MM.1S (cell line): ENCODE measurements at regions not wholly inside any gene's neighbourhood (a gene's known extent, or its start where the extent isn't known, plus 50 kb on each side); places are given as distances from the start of the nearest gene placed in this dataset.
A peak's percentile ranks its signal among the peaks of the same experiment; 100 is the strongest.

Experiments
- DNase-seq: peaks from one replicate; pipeline ENCODE4 v3.0.0-alpha.2; 2015
- H2AFZ ChIP-seq: fragments of 300-600 bp; sonication (generic); 2 replicates; pipeline ENCODE4 v1.6.0; 2016; ENCODE audit warnings: antibody characterized with exemption, low read length
- H3F3A ChIP-seq: fragments of 300-600 bp; sonication (generic); 2 replicates; pipeline ENCODE4 v1.6.1; 2016; ENCODE audit warnings: mild to moderate bottlenecking, antibody characterized with exemption, low read length, moderate library complexity, mixed read lengths; ENCODE audit not compliant: insufficient read depth
- H3K27ac ChIP-seq: fragments of 300-600 bp; sonication (generic); 2 replicates; pipeline ENCODE4 v1.5.1; 2016; ENCODE audit warnings: mild to moderate bottlenecking, low read length
- H3K27me3 ChIP-seq: fragments of 300-600 bp; sonication (generic); replicated peaks from 2 replicates; pipeline ENCODE4 v1.6.0; 2016; ENCODE audit warnings: low read length; ENCODE audit not compliant: insufficient read depth
- H3K36me3 ChIP-seq: fragments of 300-600 bp; sonication (generic); replicated peaks from 2 replicates; pipeline ENCODE4 v1.6.1; 2016; ENCODE audit warnings: mild to moderate bottlenecking, low read length, mixed read lengths; ENCODE audit not compliant: insufficient read depth
- H3K4me1 ChIP-seq: fragments of 300-600 bp; sonication (generic); 2 replicates; pipeline ENCODE4 v1.6.1; 2016; ENCODE audit warnings: low read length, mixed read lengths
- H3K4me2 ChIP-seq: fragments of 300-600 bp; sonication (generic); 2 replicates; pipeline ENCODE4 v1.6.0; 2016; ENCODE audit warnings: low read depth, low read length
- H3K4me3 ChIP-seq: fragments of 300-600 bp; sonication (generic); 2 replicates; pipeline ENCODE4 v1.5.1; 2016; ENCODE audit warnings: low read length, mixed read lengths
- H3K79me2 ChIP-seq: fragments of 300-600 bp; sonication (generic); 2 replicates; pipeline ENCODE4 v1.6.1; 2016; ENCODE audit warnings: mixed run types, low read length, mixed read lengths
- H3K9ac ChIP-seq: fragments of 300-600 bp; sonication (generic); 2 replicates; pipeline ENCODE4 v1.6.1; 2016; ENCODE audit warnings: low read length, mixed read lengths
- H3K9me2 ChIP-seq: fragments of 300-600 bp; sonication (generic); replicated peaks from 2 replicates; pipeline ENCODE4 v1.6.1; 2016; ENCODE audit warnings: mild to moderate bottlenecking, low read length, mixed read lengths; ENCODE audit not compliant: insufficient read depth
- H3K9me3 ChIP-seq: fragments of 300-600 bp; sonication (generic); replicated peaks from 2 replicates; pipeline ENCODE4 v1.6.1; 2016; ENCODE audit warnings: mild to moderate bottlenecking, low read length, mixed read lengths; ENCODE audit not compliant: insufficient read depth
- H4K20me1 ChIP-seq: fragments of 300-600 bp; sonication (generic); 2 replicates; pipeline ENCODE4 v1.6.1; 2016; ENCODE audit warnings: mild to moderate bottlenecking, low read length, moderate library complexity, mixed read lengths; ENCODE audit not compliant: insufficient read depth
- EZH2 ChIP-seq: fragments of 300-600 bp; sonication (generic); optimal IDR thresholded peaks from 2 replicates; pipeline ENCODE3; 2017; ENCODE audit warnings: low read depth, mild to moderate bottlenecking, antibody characterized with exemption, low read length, mixed read lengths
- EZH2phosphoT487 ChIP-seq: fragments of 300-600 bp; sonication (generic); IDR thresholded peaks from 2 replicates; pipeline ENCODE4 v1.6.1; 2018; ENCODE audit warnings: antibody characterized with exemption, low read length
- TF ChIP-seq, protein P1 (sequence below): fragments of 300-600 bp; sonication (generic); IDR thresholded peaks from 2 replicates; pipeline ENCODE4 v1.5.1; 2016; ENCODE audit warnings: antibody characterized with exemption, low read length, mixed read lengths

- no peak overlapping the region for H3K4me2 ChIP-seq
- no peaks in the 10 kb centered on the region for H3F3A ChIP-seq
- H3K4me1 ChIP-seq: peaks cover 20% of the 10 kb centered on the region; the same call in 1 of the 2 replicates
- H4K20me1 ChIP-seq: no peaks in the 10 kb centered on the region
- H3K36me3 ChIP-seq: no peaks in the 10 kb centered on the region
- no peaks in the 10 kb centered on the region for H3K27me3 ChIP-seq
- H3K9ac ChIP-seq: no peak overlapping the region
- no peaks in the 10 kb centered on the region for H3K9me2 ChIP-seq
- H3K9me3 ChIP-seq: no peaks in the 10 kb centered on the region
- no peak overlapping the region for H3K27ac ChIP-seq
- DNase-seq: no peak
- H3K79me2 ChIP-seq: peaks cover 47% of the 10 kb centered on the region
- no peak overlapping the region for H2AFZ ChIP-seq
- no peak overlapping the region for H3K4me3 ChIP-seq
- no peak for TF ChIP-seq EZH2phosphoT487
- no peak for TF ChIP-seq EZH2
- TF ChIP-seq, protein P1, sequence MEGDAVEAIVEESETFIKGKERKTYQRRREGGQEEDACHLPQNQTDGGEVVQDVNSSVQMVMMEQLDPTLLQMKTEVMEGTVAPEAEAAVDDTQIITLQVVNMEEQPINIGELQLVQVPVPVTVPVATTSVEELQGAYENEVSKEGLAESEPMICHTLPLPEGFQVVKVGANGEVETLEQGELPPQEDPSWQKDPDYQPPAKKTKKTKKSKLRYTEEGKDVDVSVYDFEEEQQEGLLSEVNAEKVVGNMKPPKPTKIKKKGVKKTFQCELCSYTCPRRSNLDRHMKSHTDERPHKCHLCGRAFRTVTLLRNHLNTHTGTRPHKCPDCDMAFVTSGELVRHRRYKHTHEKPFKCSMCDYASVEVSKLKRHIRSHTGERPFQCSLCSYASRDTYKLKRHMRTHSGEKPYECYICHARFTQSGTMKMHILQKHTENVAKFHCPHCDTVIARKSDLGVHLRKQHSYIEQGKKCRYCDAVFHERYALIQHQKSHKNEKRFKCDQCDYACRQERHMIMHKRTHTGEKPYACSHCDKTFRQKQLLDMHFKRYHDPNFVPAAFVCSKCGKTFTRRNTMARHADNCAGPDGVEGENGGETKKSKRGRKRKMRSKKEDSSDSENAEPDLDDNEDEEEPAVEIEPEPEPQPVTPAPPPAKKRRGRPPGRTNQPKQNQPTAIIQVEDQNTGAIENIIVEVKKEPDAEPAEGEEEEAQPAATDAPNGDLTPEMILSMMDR: no peak
Observed at GRCh38 chr13:50122455-50122854, 107.2 kb downstream of the KCNRG start.

- Histone ChIP-seq H3K9ac (peak overlapping the region; percentile 82; the same call in 1 of the 2 replicates), H3K27ac (peak overlapping the region; percentile 97; the same call in 1 of the 2 replicates), H3K9me3 (no peaks in the 10 kb centered on the region), H3K9me2 (no peaks in the 10 kb centered on the region), H3K36me3 (no peaks in the 10 kb centered on the region), H3K4me2 (peak overlapping the region; percentile 77), H4K20me1 (no peaks in the 10 kb centered on the region), H2AFZ (no peak overlapping the region), H3K79me2 (peaks cover 47% of the 10 kb centered on the region), H3K4me1 (peaks cover 22% of the 10 kb centered on the region; the same call in 1 of the 2 replicates), H3K27me3 (no peaks in the 10 kb centered on the region), H3F3A (peaks cover 3% of the 10 kb centered on the region; the same call in 1 of the 2 replicates), H3K4me3 (peak overlapping the region; percentile 77)
- TF ChIP-seq, protein P1: no peak
- TF ChIP-seq EZH2phosphoT487 (no peak), EZH2 (no peak)
- DNase-seq: no peak
Observed at GRCh38 chr13:50123002-50123401, 107.8 kb downstream of the KCNRG start.

DNA sequence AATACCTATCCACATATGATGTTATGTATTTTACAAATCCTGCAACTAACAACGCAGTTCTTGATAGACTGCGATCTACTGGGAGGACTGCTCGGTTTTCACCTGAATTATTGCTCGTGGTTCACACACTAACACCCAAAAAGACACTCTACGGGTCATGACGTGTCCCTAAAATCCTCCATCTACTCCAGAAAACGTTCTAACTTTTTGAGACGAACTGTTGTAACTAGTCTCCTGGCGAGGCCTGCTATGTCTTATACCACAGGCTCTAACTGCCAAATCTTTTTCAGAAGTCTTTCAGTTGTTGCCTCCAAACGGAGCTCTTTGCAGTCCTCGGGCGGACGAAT is 108.2 kb downstream of the KCNRG start:
- Histone ChIP-seq H3K4me1 (peaks cover 27% of the 10 kb centered on the region), H3K79me2 (peaks cover 47% of the 10 kb centered on the region), H3K27me3 (no peaks in the 10 kb centered on the region), H4K20me1 (no peaks in the 10 kb centered on the region), H3K9ac (peak overlapping the region; percentile 82), H3K9me3 (no peaks in the 10 kb centered on the region), H3K4me2 (peak overlapping the region; percentile 77), H3K9me2 (no peaks in the 10 kb centered on the region), H3K27ac (peak overlapping the region; percentile 97), H3F3A (peaks cover 8% of the 10 kb centered on the region; the same call in 1 of the 2 replicates), H2AFZ (no peak overlapping the region), H3K36me3 (no peaks in the 10 kb centered on the region), H3K4me3 (peak overlapping the region; percentile 77)
- DNase-seq: no peak
- TF ChIP-seq EZH2 (no peak), EZH2phosphoT487 (no peak)
- TF ChIP-seq, protein P1: no peak
